ENCODE measurements at regions not wholly inside any gene's neighbourhood (a gene's known extent, or its start where the extent isn't known, plus 50 kb on each side); places are given as distances from the start of the nearest gene placed in this dataset.

- TF ChIP-seq CTCF (conservative IDR thresholded peaks at IDR 0.05): no peak
- H3K27ac ChIP-seq: peak overlapping the region; percentile 83; the same call in 1 of the 2 replicates
These were observed 331.0 kb upstream of the DACH1 start for GRCh38 chr13:72198042-72198441.

DNA sequence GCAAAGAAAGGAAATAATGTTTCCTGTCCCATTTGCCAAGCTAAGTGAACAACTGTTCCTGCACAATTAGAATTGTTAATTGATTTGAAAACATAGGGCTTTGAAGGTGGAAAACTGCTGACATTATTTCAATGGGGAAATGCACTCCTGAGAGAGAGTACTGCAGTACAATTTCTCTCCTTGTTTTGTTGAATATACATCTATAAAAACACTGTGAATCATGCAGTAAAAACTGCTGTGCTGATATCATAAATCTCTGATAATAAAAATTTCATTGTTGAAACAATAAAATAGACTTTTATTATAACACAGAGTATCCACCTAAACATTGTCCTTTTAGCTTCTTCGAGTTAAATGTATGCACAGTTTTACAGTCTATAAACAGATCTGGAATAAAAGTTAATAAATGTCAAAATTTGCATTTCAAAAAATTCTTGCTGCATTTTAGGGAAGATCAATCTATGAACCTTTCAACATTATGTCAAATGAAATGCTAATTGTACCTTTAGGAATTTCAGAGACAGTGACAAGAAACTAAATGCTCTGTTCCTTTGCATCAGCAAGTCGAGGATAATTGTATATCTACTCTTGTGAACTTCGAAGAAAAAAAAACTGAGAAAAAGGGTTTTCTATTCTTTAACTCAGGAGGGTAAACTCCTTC lies 328.2 kb upstream of the DACH1 start:
- peak overlapping the region; percentile 83 for H3K27ac ChIP-seq

GRCh38 chr13:72194523-72194922 lies 327.5 kb upstream of the DACH1 start:
- H3K27ac ChIP-seq: peak overlapping the region; percentile 83
- TF ChIP-seq CTCF (conservative IDR thresholded peaks at IDR 0.05): no peak

More for the DNA sequence above, 328.2 kb upstream of the DACH1 start:
- no peak for TF ChIP-seq CTCF (conservative IDR thresholded peaks at IDR 0.05)

DNA sequence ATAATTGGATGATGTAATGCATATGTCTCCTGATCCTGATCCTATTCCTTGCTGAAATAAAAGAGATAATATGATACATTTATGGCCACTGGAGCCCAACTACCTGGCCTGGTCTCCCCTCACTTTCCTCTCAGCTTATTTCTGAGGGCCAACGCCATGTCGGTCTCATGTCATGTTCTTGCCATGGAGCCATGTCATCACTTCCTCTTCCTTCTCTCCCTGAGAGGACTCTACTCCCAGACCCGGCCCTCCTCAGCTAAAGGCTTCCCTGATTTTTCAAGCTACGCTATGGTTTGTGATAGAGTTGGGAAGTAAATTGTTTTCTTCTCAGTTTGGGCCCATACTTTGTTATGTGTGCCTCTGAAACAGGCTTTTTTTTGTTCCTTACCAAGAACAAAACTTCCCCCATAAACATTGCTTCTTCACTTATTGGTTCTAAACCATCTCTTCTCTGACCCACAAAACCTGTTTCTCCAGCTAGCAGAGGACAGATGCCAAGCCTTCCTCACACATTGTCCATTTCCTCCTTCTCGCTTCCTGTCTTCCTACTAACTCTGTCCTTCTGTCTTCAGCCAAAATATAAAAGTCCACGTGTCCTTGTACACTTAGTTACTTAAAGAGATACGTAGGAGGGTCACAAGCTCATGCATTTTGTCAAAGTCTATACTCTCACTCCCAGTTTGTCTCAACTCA lies 319.9 kb upstream of the DACH1 start:
- peak overlapping the region; percentile 80 for H3K27ac ChIP-seq
- no peak for TF ChIP-seq CTCF (conservative IDR thresholded peaks at IDR 0.05)

GRCh38 chr13:72185776-72186175 lies 318.8 kb upstream of the DACH1 start:
- no peak for TF ChIP-seq CTCF (conservative IDR thresholded peaks at IDR 0.05)
- H3K27ac ChIP-seq: peak overlapping the region; percentile 80; the same call in 1 of the 2 replicates

- H3K27ac ChIP-seq: no peak overlapping the region
- no peak for TF ChIP-seq CTCF (conservative IDR thresholded peaks at IDR 0.05)
These were observed 314.7 kb upstream of the DACH1 start for GRCh38 chr13:72181661-72182060.

DNA sequence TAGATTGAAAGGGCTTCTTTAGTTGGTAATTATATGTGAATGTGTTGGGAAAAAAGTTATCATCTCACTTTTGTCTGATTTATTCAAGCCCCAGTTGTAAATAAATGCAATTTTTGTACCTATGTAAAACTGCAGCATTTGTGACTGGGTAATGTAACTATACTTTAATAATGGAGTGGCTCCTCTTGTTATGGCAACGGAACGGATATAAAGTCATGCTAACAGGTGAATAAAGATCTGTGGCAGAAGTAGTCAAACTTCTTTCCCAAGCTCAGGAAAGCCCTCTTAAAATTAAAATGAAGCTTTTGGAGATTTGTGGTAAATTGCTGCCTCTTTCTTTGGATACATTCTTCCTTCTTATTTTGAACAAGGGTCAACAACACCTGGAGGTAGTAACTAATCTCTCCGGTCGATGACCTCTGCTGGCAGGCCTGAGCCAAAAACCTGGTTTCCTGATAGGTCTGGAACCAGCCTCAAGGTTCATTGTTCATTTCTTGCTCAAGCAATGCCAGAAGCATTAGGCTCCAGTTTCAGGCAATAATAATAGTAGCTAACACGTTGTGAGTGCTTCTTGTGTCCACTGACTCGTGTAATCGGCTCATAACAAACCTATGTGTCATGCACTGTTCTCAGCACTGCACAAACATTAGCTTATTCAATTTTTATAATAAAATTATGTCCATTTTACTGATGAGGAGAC lies 313.4 kb upstream of the DACH1 start:
- no peak overlapping the region for H3K27ac ChIP-seq
- no peak for TF ChIP-seq CTCF (conservative IDR thresholded peaks at IDR 0.05)
